ENCODE measurements at regions not wholly inside any gene's neighbourhood (a gene's known extent, or its start where the extent isn't known, plus 50 kb on each side); places are given as distances from the start of the nearest gene placed in this dataset.

DNA sequence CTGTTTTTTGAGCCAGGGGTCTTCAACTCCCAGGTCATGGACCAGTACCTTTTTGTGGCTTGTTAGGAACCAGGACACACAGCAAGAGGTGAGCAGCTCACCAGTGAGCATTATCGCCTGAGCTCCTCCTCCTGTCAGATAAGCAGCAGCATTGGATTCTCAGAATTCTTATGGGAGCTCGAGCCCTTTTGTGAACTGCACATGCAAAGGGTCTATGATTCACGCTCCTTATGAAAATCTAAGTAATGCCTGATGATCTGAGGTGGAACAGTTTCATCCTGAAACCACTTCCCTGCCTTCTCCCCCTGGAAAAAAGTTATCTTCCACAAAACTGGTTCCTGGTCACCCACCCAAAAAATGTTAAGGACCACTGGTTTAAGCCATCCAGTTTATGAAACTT is 1047.6 kb downstream of the OTOL1 start:
- TF ChIP-seq, protein P1, sequence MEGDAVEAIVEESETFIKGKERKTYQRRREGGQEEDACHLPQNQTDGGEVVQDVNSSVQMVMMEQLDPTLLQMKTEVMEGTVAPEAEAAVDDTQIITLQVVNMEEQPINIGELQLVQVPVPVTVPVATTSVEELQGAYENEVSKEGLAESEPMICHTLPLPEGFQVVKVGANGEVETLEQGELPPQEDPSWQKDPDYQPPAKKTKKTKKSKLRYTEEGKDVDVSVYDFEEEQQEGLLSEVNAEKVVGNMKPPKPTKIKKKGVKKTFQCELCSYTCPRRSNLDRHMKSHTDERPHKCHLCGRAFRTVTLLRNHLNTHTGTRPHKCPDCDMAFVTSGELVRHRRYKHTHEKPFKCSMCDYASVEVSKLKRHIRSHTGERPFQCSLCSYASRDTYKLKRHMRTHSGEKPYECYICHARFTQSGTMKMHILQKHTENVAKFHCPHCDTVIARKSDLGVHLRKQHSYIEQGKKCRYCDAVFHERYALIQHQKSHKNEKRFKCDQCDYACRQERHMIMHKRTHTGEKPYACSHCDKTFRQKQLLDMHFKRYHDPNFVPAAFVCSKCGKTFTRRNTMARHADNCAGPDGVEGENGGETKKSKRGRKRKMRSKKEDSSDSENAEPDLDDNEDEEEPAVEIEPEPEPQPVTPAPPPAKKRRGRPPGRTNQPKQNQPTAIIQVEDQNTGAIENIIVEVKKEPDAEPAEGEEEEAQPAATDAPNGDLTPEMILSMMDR (IDR thresholded peaks at IDR 0.05; ENCODE audit: control extremely low read depth, extremely low read depth) = no peak
- H3K36me3 ChIP-seq (ENCODE audit: control insufficient read depth in 4 of 4, insufficient read depth in 4 of 4, low read length in 4 of 4) = no peaks in the 10 kb centered on the region
- no peaks in the 10 kb centered on the region for H3K4me1 ChIP-seq (ENCODE audit: control insufficient read depth in 5 of 5, insufficient read depth in 5 of 5, low read length in 5 of 5)
- H3K27ac ChIP-seq (ENCODE audit: low read depth in 1 of 2, low read length in 1 of 2) = no peak overlapping the region
- WGBS, 2 donors = 65 to 73% methylated on average over 3 of the region's 3 CpGs
- no peak overlapping the region for H3K4me3 ChIP-seq
- no peaks in the 10 kb centered on the region for H3K27me3 ChIP-seq (ENCODE audit: control insufficient read depth in 3 of 3, insufficient read depth in 3 of 3, low read length in 2 of 3)
- no peaks in the 10 kb centered on the region for H3K9me3 ChIP-seq (ENCODE audit: control insufficient read depth in 4 of 4, insufficient read depth in 3 of 4, low read length in 3 of 4)
- no peak for DNase-seq
- no peak for ATAC-seq (ENCODE audit: insufficient read depth, low FRiP score)
- no peak overlapping the region for H3K9ac ChIP-seq (ENCODE audit: insufficient read depth in 1 of 2, low read length in 2 of 2)

DNA sequence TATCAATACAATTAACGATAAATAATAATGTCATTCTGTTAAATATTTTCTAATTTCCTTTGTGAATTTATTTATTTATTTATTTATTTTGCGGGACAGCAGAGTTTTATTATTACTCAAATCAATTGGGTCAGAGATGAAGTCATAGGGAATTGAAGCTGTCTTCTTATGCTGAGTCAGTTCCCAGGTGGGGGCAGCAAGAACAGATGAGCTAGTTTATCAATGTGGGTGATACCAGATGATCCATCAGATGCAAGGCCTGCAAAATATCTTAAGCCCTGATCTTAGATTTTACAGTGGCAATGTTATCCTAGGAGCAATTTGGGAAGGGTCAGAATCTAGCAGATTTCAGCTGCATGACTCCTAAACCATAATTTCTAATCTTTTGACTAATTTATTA is 1050.3 kb downstream of the OTOL1 start:
- DNase-seq (no peak), ATAC-seq (ENCODE audit: insufficient read depth, low FRiP score) (no peak)
- no peak overlapping the region for H3K9ac ChIP-seq (ENCODE audit: insufficient read depth in 1 of 2, low read length in 2 of 2)
- no peak overlapping the region for H3K27ac ChIP-seq (ENCODE audit: low read depth in 1 of 2, low read length in 1 of 2)
- H3K27me3 ChIP-seq (ENCODE audit: control insufficient read depth in 3 of 3, insufficient read depth in 3 of 3, low read length in 2 of 3) = no peaks in the 10 kb centered on the region
- no peaks in the 10 kb centered on the region for H3K9me3 ChIP-seq (ENCODE audit: control insufficient read depth in 4 of 4, insufficient read depth in 3 of 4, low read length in 3 of 4)
- no peak overlapping the region for H3K4me3 ChIP-seq
- TF ChIP-seq, protein P1 (IDR thresholded peaks at IDR 0.05; ENCODE audit: control extremely low read depth, extremely low read depth) = no peak
- no peaks in the 10 kb centered on the region for H3K36me3 ChIP-seq (ENCODE audit: control insufficient read depth in 4 of 4, insufficient read depth in 4 of 4, low read length in 4 of 4)
- 89 to 94% methylated on average over 2 of the region's 2 CpGs for WGBS, 2 donors
- H3K4me1 ChIP-seq (ENCODE audit: control insufficient read depth in 5 of 5, insufficient read depth in 5 of 5, low read length in 5 of 5) = no peaks in the 10 kb centered on the region

DNA sequence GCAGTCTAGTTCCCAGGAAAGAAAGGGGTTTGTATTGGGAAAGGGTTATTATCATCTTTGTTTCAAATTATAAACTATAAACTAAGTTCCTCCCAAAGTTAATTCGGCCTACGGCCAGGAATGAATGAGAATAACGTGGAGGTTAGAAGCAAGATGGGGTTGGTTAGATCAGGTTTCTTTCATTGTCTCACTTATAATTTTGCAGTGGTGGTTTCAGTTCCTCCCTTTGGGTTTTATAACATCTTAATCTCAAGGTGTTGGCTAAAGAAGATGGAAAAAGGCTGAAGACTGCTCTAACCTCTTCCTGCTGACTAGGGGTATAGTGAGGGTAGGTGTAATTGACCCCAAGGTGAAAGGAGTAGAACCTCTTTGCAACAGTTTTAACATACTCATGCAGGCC is 1050.7 kb downstream of the OTOL1 start:
- H3K36me3 ChIP-seq (ENCODE audit: control insufficient read depth in 4 of 4, insufficient read depth in 4 of 4, low read length in 4 of 4) = no peaks in the 10 kb centered on the region
- WGBS, 2 donors = 84 to 92% methylated on average over 3 of the region's 3 CpGs
- no peak overlapping the region for H3K27ac ChIP-seq (ENCODE audit: low read depth in 1 of 2, low read length in 1 of 2)
- no peak overlapping the region for H3K4me3 ChIP-seq
- TF ChIP-seq, protein P1 (IDR thresholded peaks at IDR 0.05; ENCODE audit: control extremely low read depth, extremely low read depth) = no peak
- H3K9ac ChIP-seq (ENCODE audit: insufficient read depth in 1 of 2, low read length in 2 of 2) = no peak overlapping the region
- no peak for DNase-seq
- ATAC-seq (ENCODE audit: insufficient read depth, low FRiP score) = no peak
- no peaks in the 10 kb centered on the region for H3K9me3 ChIP-seq (ENCODE audit: control insufficient read depth in 4 of 4, insufficient read depth in 3 of 4, low read length in 3 of 4)
- H3K27me3 ChIP-seq (ENCODE audit: control insufficient read depth in 3 of 3, insufficient read depth in 3 of 3, low read length in 2 of 3) = no peaks in the 10 kb centered on the region
- H3K4me1 ChIP-seq (ENCODE audit: control insufficient read depth in 5 of 5, insufficient read depth in 5 of 5, low read length in 5 of 5) = no peaks in the 10 kb centered on the region

DNA sequence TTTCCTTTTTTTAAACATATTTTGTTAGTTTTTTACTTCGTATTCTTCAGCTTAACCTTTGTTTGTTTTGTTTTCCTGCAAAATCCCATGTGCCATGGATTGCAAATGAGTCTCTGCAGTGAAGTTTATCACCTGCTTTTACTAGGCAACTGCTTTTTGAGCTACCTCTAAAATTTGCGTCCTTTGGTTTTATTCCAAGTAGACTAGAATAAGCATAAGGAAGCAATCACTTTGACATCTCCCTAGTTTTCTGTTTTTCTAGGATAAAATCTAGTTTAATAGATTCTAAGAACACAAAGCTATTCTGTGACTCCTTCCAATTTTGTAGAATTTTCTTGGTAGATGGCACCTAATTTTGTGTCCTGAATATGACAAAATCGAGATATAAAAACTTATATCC is 1059.2 kb downstream of the OTOL1 start:
- WGBS, 2 donors = 62 to 68% methylated on average over 3 of the region's 3 CpGs
- no peak for ATAC-seq (ENCODE audit: insufficient read depth, low FRiP score)

More for the DNA sequence above, 1059.2 kb downstream of the OTOL1 start:
- H3K27ac ChIP-seq (ENCODE audit: low read depth in 1 of 2, low read length in 1 of 2) = no peak overlapping the region
- no peaks in the 10 kb centered on the region for H3K9me3 ChIP-seq (ENCODE audit: control insufficient read depth in 4 of 4, insufficient read depth in 3 of 4, low read length in 3 of 4)
- no peaks in the 10 kb centered on the region for H3K36me3 ChIP-seq (ENCODE audit: control insufficient read depth in 4 of 4, insufficient read depth in 4 of 4, low read length in 4 of 4)
- DNase-seq = peak in 2 of 3 donors; percentile 2 to 15
- H3K4me3 ChIP-seq = no peak overlapping the region
- TF ChIP-seq, protein P1 (IDR thresholded peaks at IDR 0.05; ENCODE audit: control extremely low read depth, extremely low read depth) = no peak
- H3K9ac ChIP-seq (ENCODE audit: insufficient read depth in 1 of 2, low read length in 2 of 2) = no peak overlapping the region
- H3K4me1 ChIP-seq (ENCODE audit: control insufficient read depth in 5 of 5, insufficient read depth in 5 of 5, low read length in 5 of 5) = no peaks in the 10 kb centered on the region
- H3K27me3 ChIP-seq (ENCODE audit: control insufficient read depth in 3 of 3, insufficient read depth in 3 of 3, low read length in 2 of 3) = no peaks in the 10 kb centered on the region
